Aorta (tissue), 5 donors: ENCODE measurements at regions not wholly inside any gene's neighbourhood (a gene's known extent, or its start where the extent isn't known, plus 50 kb on each side); places are given as distances from the start of the nearest gene placed in this dataset.

Experiments
- ATAC-seq: fragments of 200-7000 bp; cut with Tn5 transposase; one replicate; pipeline ENCODE4 v1.9.1; 2022; ENCODE audit warnings: moderate library complexity; ENCODE audit not compliant: low FRiP score
- DNase-seq, 2 donors: peaks; one replicate each; pipeline ENCODE4 v3.0.0-alpha.2; 2020
- H3K27ac ChIP-seq, 2 donors: one replicate each; pipeline ENCODE4 v1.5.1; 2013; ENCODE audit warnings: low read length in 2 of 2, mild to moderate bottlenecking in 2 of 2, moderate library complexity in 2 of 2, control low read depth in 1 of 2, inconsistent platforms in 1 of 2, low read depth in 1 of 2
- H3K27me3 ChIP-seq, 2 donors: one replicate each; pipeline ENCODE4 v1.6.1; 2013; ENCODE audit warnings: control low read depth in 1 of 2, low read length in 1 of 2, mild to moderate bottlenecking in 1 of 2, moderate library complexity in 1 of 2; ENCODE audit not compliant: insufficient read depth in 2 of 2, control insufficient read depth in 1 of 2
- H3K36me3 ChIP-seq, 2 donors: one replicate each; pipeline ENCODE4 v1.6.1; 2013; ENCODE audit warnings: control low read depth in 1 of 2, low read length in 1 of 2, mild to moderate bottlenecking in 1 of 2; ENCODE audit not compliant: insufficient read depth in 2 of 2, control insufficient read depth in 1 of 2
- H3K4me1 ChIP-seq, 2 donors: one replicate each; pipeline ENCODE4 v1.6.1; 2013; ENCODE audit warnings: low read length in 2 of 2, control low read depth in 1 of 2, mild to moderate bottlenecking in 1 of 2, moderate library complexity in 1 of 2; ENCODE audit not compliant: insufficient read depth in 2 of 2, control insufficient read depth in 1 of 2
- H3K4me3 ChIP-seq, 2 donors: one replicate each; pipeline ENCODE4 v1.5.1; 2013; ENCODE audit warnings: low read length in 2 of 2, control low read depth in 1 of 2, mild to moderate bottlenecking in 1 of 2
- H3K9me3 ChIP-seq: one replicate; pipeline ENCODE4 v1.6.1; 2013; ENCODE audit warnings: mild to moderate bottlenecking, low read length; ENCODE audit not compliant: control insufficient read depth
- WGBS, 2 donors: extraction: QIAGEN DNeasy Blood & Tissue Kit; methylation state at CpG; one replicate each; pipeline ENCODE4 v1.1.7; 2013; 5-methylcytosine and 5-hydroxymethylcytosine counted together
- intact Hi-C, 2 donors: fragments of 100-400 bp; cut with DNase I; formaldehyde crosslinking; loops; one replicate each; pipeline versions ENCODE4 v1.14.2 to v1.15.0; 2022
- donor health status: healthy with polysubstance abuse.
- donor health status: Bipolar disorder and iron deficiency.
- donor health status: DM: no; HTN: no; CAD: no.
- donor health status: DM: no; HTN: no; CAD: no.
- donor health status: DM: yes; HTN: yes; CAD: no.

GRCh38 chr18:24540896-24541295 is 80.5 kb downstream of the HRH4 start:
- H3K27me3 ChIP-seq, result no peaks in the 10 kb centered on the region
- intact Hi-C loops, result no loop called here
- ATAC-seq, result no peak
- DNase-seq, result no peak
- WGBS, 2 donors, result 80 to 82% methylated on average over 8 of the region's 8 CpGs
- H3K27ac ChIP-seq, result no peak overlapping the region
- H3K4me1 ChIP-seq, result no peaks in the 10 kb centered on the region
- H3K36me3 ChIP-seq, result no peaks in the 10 kb centered on the region
- H3K9me3 ChIP-seq, result no peaks in the 10 kb centered on the region
- H3K4me3 ChIP-seq, result no peak overlapping the region

GRCh38 chr18:24543086-24543794 is 82.8 kb downstream of the HRH4 start:
- intact Hi-C loops, result no loop called here
- WGBS, 2 donors, result 59 to 70% methylated on average over 4 of the region's 4 CpGs
- H3K27me3 ChIP-seq, result no peaks in the 10 kb centered on the region
- no peak for ATAC-seq
- H3K36me3 ChIP-seq, result no peaks in the 10 kb centered on the region
- H3K27ac ChIP-seq, result no peak overlapping the region
- DNase-seq, result no peak
- no peaks in the 10 kb centered on the region for H3K9me3 ChIP-seq
- H3K4me1 ChIP-seq, result no peaks in the 10 kb centered on the region
- no peak overlapping the region for H3K4me3 ChIP-seq

- no peaks in the 10 kb centered on the region for H3K27me3 ChIP-seq
- ATAC-seq (no peak), DNase-seq (no peak)
- intact Hi-C loops, result no loop called here
- H3K4me1 ChIP-seq, result no peaks in the 10 kb centered on the region
- no peak overlapping the region for H3K27ac ChIP-seq
- H3K9me3 ChIP-seq, result no peaks in the 10 kb centered on the region
- WGBS, 2 donors, result 39 to 41% methylated on average over 6 of the region's 6 CpGs
- no peaks in the 10 kb centered on the region for H3K36me3 ChIP-seq
- no peak overlapping the region for H3K4me3 ChIP-seq
Observed at GRCh38 chr18:24543795-24544498, 83.5 kb downstream of the HRH4 start.

GRCh38 chr18:24544949-24545348 is 84.5 kb downstream of the HRH4 start:
- H3K27me3 ChIP-seq, result no peaks in the 10 kb centered on the region
- no peak overlapping the region for H3K27ac ChIP-seq
- no peak for DNase-seq
- 84 to 93% methylated on average over 4 of the region's 4 CpGs for WGBS, 2 donors
- no peak overlapping the region for H3K4me3 ChIP-seq
- no peaks in the 10 kb centered on the region for H3K4me1 ChIP-seq
- H3K9me3 ChIP-seq, result no peaks in the 10 kb centered on the region
- intact Hi-C loops, result no loop called here
- H3K36me3 ChIP-seq, result no peaks in the 10 kb centered on the region
- ATAC-seq, result no peak

- ATAC-seq (no peak), DNase-seq (no peak)
- intact Hi-C loops, result no loop called here
- Histone ChIP-seq H3K27ac (no peak overlapping the region), H3K4me1 (no peaks in the 10 kb centered on the region), H3K9me3 (no peaks in the 10 kb centered on the region), H3K36me3 (no peaks in the 10 kb centered on the region), H3K27me3 (no peaks in the 10 kb centered on the region), H3K4me3 (no peak overlapping the region)
- 67 to 81% methylated on average over 2 of the region's 2 CpGs for WGBS, 2 donors
Observed at GRCh38 chr18:24545651-24546050, 85.2 kb downstream of the HRH4 start.

GRCh38 chr18:24546307-24546706 is 85.9 kb downstream of the HRH4 start:
- intact Hi-C loops, result no loop called here
- no peak overlapping the region for H3K4me3 ChIP-seq
- DNase-seq (no peak), ATAC-seq (no peak)
- H3K4me1 ChIP-seq, result no peaks in the 10 kb centered on the region
- WGBS, 2 donors, result 79 to 87% methylated on average over 4 of the region's 4 CpGs
- H3K36me3 ChIP-seq, result no peaks in the 10 kb centered on the region
- H3K27ac ChIP-seq, result no peak overlapping the region
- H3K9me3 ChIP-seq, result no peaks in the 10 kb centered on the region
- no peaks in the 10 kb centered on the region for H3K27me3 ChIP-seq

- Histone ChIP-seq H3K36me3 (no peaks in the 10 kb centered on the region), H3K4me3 (no peak overlapping the region), H3K27me3 (no peaks in the 10 kb centered on the region), H3K4me1 (no peaks in the 10 kb centered on the region), H3K27ac (no peak overlapping the region), H3K9me3 (no peaks in the 10 kb centered on the region)
- 89 to 90% methylated on average over 4 of the region's 4 CpGs for WGBS, 2 donors
- no peak for ATAC-seq
- intact Hi-C loops, result no loop called here
- DNase-seq, result no peak
Observed at GRCh38 chr18:24548583-24548982, 88.1 kb downstream of the HRH4 start.

GRCh38 chr18:24552218-24552617 is 91.8 kb downstream of the HRH4 start:
- intact Hi-C loops, result no loop called here
- Histone ChIP-seq H3K27ac (no peak overlapping the region), H3K4me1 (no peaks in the 10 kb centered on the region), H3K36me3 (no peaks in the 10 kb centered on the region), H3K4me3 (no peak overlapping the region), H3K27me3 (no peaks in the 10 kb centered on the region), H3K9me3 (no peaks in the 10 kb centered on the region)
- ATAC-seq, result no peak
- WGBS, 2 donors, result 48 to 53% methylated on average over 4 of the region's 4 CpGs
- DNase-seq, result no peak
